ENCODE measurements at regions not wholly inside any gene's neighbourhood (a gene's known extent, or its start where the extent isn't known, plus 50 kb on each side); places are given as distances from the start of the nearest gene placed in this dataset.
A peak's percentile ranks its signal among the peaks of the same experiment; 100 is the strongest.

DNA sequence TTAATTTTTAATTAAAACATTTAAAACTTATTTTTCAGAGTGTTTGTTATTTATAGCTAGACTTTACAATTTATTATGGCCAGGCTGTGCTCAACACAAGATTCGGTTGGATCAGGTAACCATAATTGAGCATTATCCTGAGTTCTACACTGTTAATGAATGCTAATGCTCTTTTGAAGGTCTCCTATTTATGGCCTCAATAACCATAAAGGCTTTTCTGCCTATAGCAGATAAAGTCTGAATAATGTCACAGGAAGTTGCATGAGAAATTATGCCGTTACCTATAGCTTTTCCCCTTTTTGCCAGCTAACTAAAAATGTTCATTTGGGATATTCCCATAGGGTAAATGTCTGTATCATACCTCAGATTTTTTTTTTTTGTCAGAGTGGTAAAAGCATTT, 269.4 kb upstream of the E2F7 start:
- H3K9me3 ChIP-seq: no peaks in the 10 kb centered on the region
- no peaks in the 10 kb centered on the region for H3K4me1 ChIP-seq (ENCODE audit: control insufficient read depth in 1 of 2, low read depth in 2 of 2)
- no peaks in the 10 kb centered on the region for H3K36me3 ChIP-seq
- H3K4me3 ChIP-seq: no peak overlapping the region
- TF ChIP-seq, protein P1, sequence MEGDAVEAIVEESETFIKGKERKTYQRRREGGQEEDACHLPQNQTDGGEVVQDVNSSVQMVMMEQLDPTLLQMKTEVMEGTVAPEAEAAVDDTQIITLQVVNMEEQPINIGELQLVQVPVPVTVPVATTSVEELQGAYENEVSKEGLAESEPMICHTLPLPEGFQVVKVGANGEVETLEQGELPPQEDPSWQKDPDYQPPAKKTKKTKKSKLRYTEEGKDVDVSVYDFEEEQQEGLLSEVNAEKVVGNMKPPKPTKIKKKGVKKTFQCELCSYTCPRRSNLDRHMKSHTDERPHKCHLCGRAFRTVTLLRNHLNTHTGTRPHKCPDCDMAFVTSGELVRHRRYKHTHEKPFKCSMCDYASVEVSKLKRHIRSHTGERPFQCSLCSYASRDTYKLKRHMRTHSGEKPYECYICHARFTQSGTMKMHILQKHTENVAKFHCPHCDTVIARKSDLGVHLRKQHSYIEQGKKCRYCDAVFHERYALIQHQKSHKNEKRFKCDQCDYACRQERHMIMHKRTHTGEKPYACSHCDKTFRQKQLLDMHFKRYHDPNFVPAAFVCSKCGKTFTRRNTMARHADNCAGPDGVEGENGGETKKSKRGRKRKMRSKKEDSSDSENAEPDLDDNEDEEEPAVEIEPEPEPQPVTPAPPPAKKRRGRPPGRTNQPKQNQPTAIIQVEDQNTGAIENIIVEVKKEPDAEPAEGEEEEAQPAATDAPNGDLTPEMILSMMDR (IDR thresholded peaks at IDR 0.05): no peak
- ATAC-seq (ENCODE audit: insufficient number of reproducible peaks, low FRiP score, low read depth) (no peak), DNase-seq (ENCODE audit: low spot score) (no peak)
- no peak overlapping the region for H3K27ac ChIP-seq
- no peaks in the 10 kb centered on the region for H3K27me3 ChIP-seq (replicated peaks; ENCODE audit: insufficient read depth)

DNA sequence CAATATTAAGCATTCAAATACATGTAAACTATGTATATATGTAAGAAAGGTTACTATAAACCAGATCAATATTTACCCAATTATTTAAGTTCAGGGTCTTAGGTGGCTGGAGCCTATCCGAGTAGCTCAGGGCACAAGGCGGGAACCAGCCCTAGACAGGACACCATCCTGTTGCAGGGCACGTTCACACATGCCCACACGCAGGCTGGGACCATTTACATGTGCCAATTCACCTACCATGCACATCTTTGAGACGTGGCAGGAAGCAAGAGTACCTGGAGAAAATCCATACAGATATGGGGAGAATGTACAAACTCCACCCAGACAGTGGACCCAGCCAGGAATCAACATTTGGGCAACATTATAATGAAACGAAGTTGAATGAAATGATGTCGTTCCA, 263.0 kb upstream of the E2F7 start:
- Histone ChIP-seq H3K4me3 (no peak overlapping the region), H3K9me3 (no peaks in the 10 kb centered on the region), H3K36me3 (no peaks in the 10 kb centered on the region), H3K4me1 (ENCODE audit: control insufficient read depth in 1 of 2, low read depth in 2 of 2) (peaks cover 0 to 5% of the 10 kb centered on the region in 2 donors), H3K27ac (no peak overlapping the region), H3K27me3 (replicated peaks; ENCODE audit: insufficient read depth) (no peaks in the 10 kb centered on the region)
- TF ChIP-seq, protein P1 (IDR thresholded peaks at IDR 0.05): no peak
- DNase-seq (ENCODE audit: low spot score): no peak
- ATAC-seq (ENCODE audit: insufficient number of reproducible peaks, low FRiP score, low read depth): no peak

DNA sequence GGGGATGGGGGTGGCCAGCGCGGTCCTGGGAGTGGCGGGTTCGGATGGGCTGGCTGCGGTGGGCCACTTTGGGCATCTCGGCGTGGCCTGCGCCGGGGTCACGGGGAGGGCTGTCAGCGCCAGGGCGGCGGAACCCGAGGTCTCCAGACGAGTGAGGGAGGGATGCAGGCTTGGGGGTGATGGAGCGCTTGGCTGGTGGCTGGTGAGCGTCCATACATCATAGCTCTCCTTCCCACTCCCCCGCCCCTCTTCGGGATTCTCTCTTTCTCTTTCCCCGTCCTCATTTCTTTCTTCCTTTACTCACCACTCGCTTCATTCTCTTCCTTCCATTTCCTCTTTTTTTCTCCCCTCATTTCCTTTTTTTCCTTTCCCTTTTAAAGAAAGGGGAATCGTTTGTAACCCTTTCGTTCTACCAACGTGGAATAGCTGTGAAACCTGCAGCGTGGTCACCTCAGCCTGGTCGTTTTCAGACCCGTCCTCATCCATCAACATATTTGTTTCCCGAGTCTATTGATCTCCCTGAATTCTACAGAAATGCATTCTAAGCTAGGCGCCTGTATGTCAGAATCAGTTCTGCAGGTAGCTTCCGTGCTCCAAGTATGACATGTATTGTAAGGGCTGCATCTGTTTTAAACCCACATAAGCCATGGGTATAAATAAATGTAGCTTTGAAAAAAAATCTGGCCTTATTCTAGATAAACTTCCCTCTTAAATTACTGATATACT, 260.3 kb upstream of the E2F7 start:
- Histone ChIP-seq H3K4me3 (peak overlapping the region; percentile 76), H3K4me1 (ENCODE audit: control insufficient read depth in 1 of 2, low read depth in 2 of 2) (peaks cover 0 to 5% of the 10 kb centered on the region in 2 donors), H3K9me3 (no peaks in the 10 kb centered on the region), H3K27me3 (replicated peaks; ENCODE audit: insufficient read depth) (no peaks in the 10 kb centered on the region), H3K36me3 (no peaks in the 10 kb centered on the region), H3K27ac (no peak overlapping the region)
- DNase-seq (ENCODE audit: low spot score) (no peak), ATAC-seq (ENCODE audit: insufficient number of reproducible peaks, low FRiP score, low read depth) (no peak)
- TF ChIP-seq, protein P1 (IDR thresholded peaks at IDR 0.05): no peak

DNA sequence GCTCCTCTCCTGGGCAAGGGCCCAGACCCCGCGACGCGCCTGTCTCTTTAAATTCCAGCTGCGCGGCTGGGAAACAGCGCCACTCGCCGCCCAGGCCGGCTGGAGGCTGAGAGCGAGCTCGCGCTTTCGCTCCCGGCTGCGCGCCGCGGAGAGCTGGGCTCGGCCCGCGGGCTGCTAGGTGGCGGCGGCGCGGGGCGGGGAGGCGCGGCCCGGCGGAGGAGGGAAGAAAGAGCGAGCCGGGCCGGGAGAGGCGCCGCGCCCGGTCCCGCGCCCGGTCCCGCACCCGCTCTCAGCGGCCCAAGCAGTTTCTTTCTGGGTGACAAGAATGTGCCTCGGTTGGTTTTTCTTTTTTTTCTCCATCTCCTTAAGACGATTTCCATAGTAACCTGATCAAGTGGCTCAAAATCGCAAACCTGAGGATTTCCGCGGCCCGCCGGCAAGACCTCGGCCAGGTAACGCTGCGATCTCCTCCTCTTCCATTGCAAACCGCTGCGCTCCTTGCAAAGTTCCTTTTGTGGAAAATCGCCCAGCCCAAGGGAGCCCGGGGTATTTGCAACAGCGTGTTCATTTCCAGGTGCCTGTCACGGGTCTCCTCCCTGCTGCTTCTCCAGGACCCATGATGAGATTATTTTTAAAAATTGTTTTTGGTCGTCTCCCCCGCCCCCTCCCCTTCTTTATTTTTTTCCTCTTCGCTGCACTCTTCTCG, 259.5 kb upstream of the E2F7 start:
- TF ChIP-seq, protein P1 (IDR thresholded peaks at IDR 0.05): peak; percentile 25
- peaks cover 0 to 5% of the 10 kb centered on the region in 2 donors for H3K4me1 ChIP-seq (ENCODE audit: control insufficient read depth in 1 of 2, low read depth in 2 of 2)
- ATAC-seq (ENCODE audit: insufficient number of reproducible peaks, low FRiP score, low read depth) (no peak), DNase-seq (ENCODE audit: low spot score) (no peak)
- peak overlapping the region; percentile 76 for H3K4me3 ChIP-seq
- H3K27ac ChIP-seq: no peak overlapping the region
- no peaks in the 10 kb centered on the region for H3K9me3 ChIP-seq
- H3K27me3 ChIP-seq (replicated peaks; ENCODE audit: insufficient read depth): no peaks in the 10 kb centered on the region
- H3K36me3 ChIP-seq: no peaks in the 10 kb centered on the region

DNA sequence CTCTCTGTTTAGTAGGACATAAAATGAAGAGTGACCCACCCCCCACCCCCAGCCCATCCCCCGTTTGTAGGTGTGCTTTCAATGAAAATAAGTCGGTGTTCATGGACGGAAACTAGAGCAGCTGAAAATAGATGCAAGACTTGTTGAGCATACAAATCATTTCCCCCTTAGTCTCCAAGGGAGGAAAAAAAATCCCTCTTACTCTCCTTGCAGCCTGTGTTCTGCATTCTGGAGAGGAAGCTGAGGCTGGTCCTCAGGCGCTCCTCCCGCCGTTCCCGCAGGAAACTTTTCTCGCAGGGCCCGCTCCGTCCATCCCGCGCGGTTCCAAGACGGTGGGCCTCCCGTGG, 259.0 kb upstream of the E2F7 start:
- H3K9me3 ChIP-seq: no peaks in the 10 kb centered on the region
- TF ChIP-seq, protein P1 (IDR thresholded peaks at IDR 0.05): no peak
- no peaks in the 10 kb centered on the region for H3K36me3 ChIP-seq
- ATAC-seq (ENCODE audit: insufficient number of reproducible peaks, low FRiP score, low read depth) (no peak), DNase-seq (ENCODE audit: low spot score) (no peak)
- peaks cover 0 to 5% of the 10 kb centered on the region in 2 donors for H3K4me1 ChIP-seq (ENCODE audit: control insufficient read depth in 1 of 2, low read depth in 2 of 2)
- no peak overlapping the region for H3K27ac ChIP-seq
- H3K4me3 ChIP-seq: peak overlapping the region; percentile 76
- H3K27me3 ChIP-seq (replicated peaks; ENCODE audit: insufficient read depth): no peaks in the 10 kb centered on the region
